Body of pancreas (tissue), 4 donors: ENCODE measurements at regions not wholly inside any gene's neighbourhood (a gene's known extent, or its start where the extent isn't known, plus 50 kb on each side); places are given as distances from the start of the nearest gene placed in this dataset.

ENCODE experiments used
- ATAC-seq: fragments of 150-250 bp; one replicate; pipeline ENCODE4 v1.9.1; 2016
- DNase-seq, 4 donors: peaks; one replicate each; pipeline ENCODE4 v3.0.0-alpha.2; 2019
- H3K27ac ChIP-seq, 4 donors: fragments of 200-600 bp; sonication (generic); 1 replicate in 3 of 4; 2 replicates in 1 of 4; pipeline versions ENCODE4 v1.5.1 to v1.6.1; 2016 to 2019; ENCODE audit warnings: mild to moderate bottlenecking in 1 of 4, mixed read lengths in 1 of 4, moderate library complexity in 1 of 4
- H3K27me3 ChIP-seq, 2 donors: fragments of 200-600 bp; sonication (generic); one replicate each; pipeline ENCODE4 v1.6.0; 2016; ENCODE audit warnings: mild to moderate bottlenecking in 1 of 2
- H3K36me3 ChIP-seq, 2 donors: fragments of 200-600 bp; sonication (generic); replicated peaks in 1 of 2; 2 replicates each; pipeline ENCODE4 v1.5.1; 2016; ENCODE audit warnings: low read depth in 2 of 2; ENCODE audit not compliant: insufficient read depth in 1 of 2
- H3K4me1 ChIP-seq: fragments of 200-600 bp; sonication (generic); one replicate; pipeline ENCODE4 v1.6.0; 2016
- H3K4me3 ChIP-seq, 2 donors: fragments of 200-600 bp; sonication (generic); 1 replicate in 1 of 2; 2 replicates in 1 of 2; pipeline ENCODE4 v1.5.1; 2016 to 2019
- H3K9me3 ChIP-seq, 3 donors: fragments of 200-600 bp; sonication (generic); 1 replicate in 2 of 3; 2 replicates in 1 of 3; pipeline ENCODE4 v1.5.1; 2016
- CTCF ChIP-seq, 7 experiments: fragments of 450-650 bp in 4 of 7; fragments of 200-600 bp in 3 of 7; sonication (generic) in 3 of 7; IDR thresholded peaks; one replicate each; pipeline ENCODE4 v1.5.1; 2016 to 2019; ENCODE audit warnings: antibody characterized with exemption in 7 of 7
- POLR2A ChIP-seq, 3 donors: fragments of 450-650 bp; IDR thresholded peaks; one replicate each; pipeline ENCODE4 v1.6.1; 2016; ENCODE audit warnings: antibody characterized with exemption in 3 of 3, mild to moderate bottlenecking in 2 of 3
- WGBS, 2 donors: methylation state at CpG; one replicate each; pipeline ENCODE4 v1.1.5; 2017; 5-methylcytosine and 5-hydroxymethylcytosine counted together
- intact Hi-C: fragments of 100-400 bp; cut with DNase I; formaldehyde crosslinking; loops from one replicate; pipeline ENCODE4 v1.15.1; 2023

- intact Hi-C loops = no loop called here
- Histone ChIP-seq H3K27me3 (no peaks in the 10 kb centered on the region), H3K36me3 (no peaks in the 10 kb centered on the region), H3K9me3 (no peaks in the 10 kb centered on the region), H3K4me3 (no peak overlapping the region), H3K4me1 (no peaks in the 10 kb centered on the region), H3K27ac (no peak overlapping the region)
- 74 to 87% methylated on average over 5 of the region's 5 CpGs for WGBS, 2 donors
- TF ChIP-seq CTCF (IDR thresholded peaks at IDR 0.05) (no peak), POLR2A (IDR thresholded peaks at IDR 0.05) (no peak)
- ATAC-seq (no peak), DNase-seq (no peak)
Measured at GRCh38 chr7:124645704-124646103, 119.9 kb downstream of the GPR37 start.

- Histone ChIP-seq H3K36me3 (no peaks in the 10 kb centered on the region), H3K27ac (no peak overlapping the region), H3K4me1 (no peaks in the 10 kb centered on the region), H3K4me3 (no peak overlapping the region), H3K27me3 (no peaks in the 10 kb centered on the region), H3K9me3 (no peaks in the 10 kb centered on the region)
- intact Hi-C loops = no loop called here
- no peak for DNase-seq
- TF ChIP-seq CTCF (IDR thresholded peaks at IDR 0.05) = no peak
- TF ChIP-seq POLR2A (IDR thresholded peaks at IDR 0.05) = no peak
- ATAC-seq = no peak
Measured at GRCh38 chr7:124643311-124643811, 122.2 kb downstream of the GPR37 start.

GRCh38 chr7:124635416-124635815 lies 130.2 kb downstream of the GPR37 start:
- Histone ChIP-seq H3K9me3 (no peaks in the 10 kb centered on the region), H3K4me1 (no peaks in the 10 kb centered on the region), H3K27me3 (no peaks in the 10 kb centered on the region), H3K36me3 (no peaks in the 10 kb centered on the region), H3K4me3 (no peak overlapping the region), H3K27ac (no peak overlapping the region)
- ATAC-seq (no peak), DNase-seq (no peak)
- 28 to 34% methylated on average over 1 of the region's 1 CpG for WGBS, 2 donors
- TF ChIP-seq POLR2A (IDR thresholded peaks at IDR 0.05) = no peak
- TF ChIP-seq CTCF (IDR thresholded peaks at IDR 0.05) = no peak
- intact Hi-C loops = no loop called here

- Histone ChIP-seq H3K9me3 (no peaks in the 10 kb centered on the region), H3K27ac (no peak overlapping the region), H3K4me1 (no peaks in the 10 kb centered on the region), H3K36me3 (no peaks in the 10 kb centered on the region), H3K27me3 (no peaks in the 10 kb centered on the region), H3K4me3 (no peak overlapping the region)
- ATAC-seq (no peak), DNase-seq (no peak)
- WGBS, 2 donors = 59 to 79% methylated on average over 6 of the region's 6 CpGs
- intact Hi-C loops = no loop called here
- no peak for TF ChIP-seq CTCF (IDR thresholded peaks at IDR 0.05)
Measured at GRCh38 chr7:124633740-124634139, 131.9 kb downstream of the GPR37 start.

GRCh38 chr7:124630395-124630794 lies 135.2 kb downstream of the GPR37 start:
- ATAC-seq (no peak), DNase-seq (no peak)
- intact Hi-C loops = no loop called here
- TF ChIP-seq POLR2A (IDR thresholded peaks at IDR 0.05) (no peak), CTCF (IDR thresholded peaks at IDR 0.05) (no peak)
- H3K9me3 ChIP-seq = no peaks in the 10 kb centered on the region
- H3K27me3 ChIP-seq = no peaks in the 10 kb centered on the region
- H3K27ac ChIP-seq = no peak overlapping the region
- H3K4me1 ChIP-seq = no peaks in the 10 kb centered on the region
- H3K4me3 ChIP-seq = no peak overlapping the region
- WGBS, 2 donors = 35 to 41% methylated on average over 3 of the region's 3 CpGs
- H3K36me3 ChIP-seq = no peaks in the 10 kb centered on the region
